ENCODE measurements at regions not wholly inside any gene's neighbourhood (a gene's known extent, or its start where the extent isn't known, plus 50 kb on each side); places are given as distances from the start of the nearest gene placed in this dataset.

GRCh38 chr11:27909386-27909785 lies 198.6 kb downstream of the KIF18A start:
- H3K27me3 ChIP-seq (ENCODE audit: control insufficient read depth in 4 of 4, insufficient read depth in 4 of 4, low read length in 3 of 4), result no peaks in the 10 kb centered on the region
- DNase-seq (ENCODE audit: low spot score), result no peak
- 67% methylated on average over 2 of the region's 2 CpGs for WGBS
- H3K4me3 ChIP-seq (ENCODE audit: low read depth in 1 of 3, low read length in 3 of 3), result no peak overlapping the region
- H3K27ac ChIP-seq (ENCODE audit: low read depth in 1 of 2, low read length in 2 of 2), result no peak overlapping the region
- H3K36me3 ChIP-seq (ENCODE audit: control insufficient read depth in 4 of 4, insufficient read depth in 3 of 4, low read depth in 1 of 4, low read length in 3 of 4), result no peaks in the 10 kb centered on the region
- H3K9me3 ChIP-seq (ENCODE audit: control insufficient read depth in 4 of 4, low read length in 3 of 4), result peaks cover 0 to 3% (median 0%) of the 10 kb centered on the region in 4 donors
- no peaks in the 10 kb centered on the region for H3K4me1 ChIP-seq (ENCODE audit: control insufficient read depth in 4 of 4, insufficient read depth in 4 of 4, low read length in 3 of 4)
- TF ChIP-seq ZBTB33 (IDR thresholded peaks at IDR 0.05) (no peak), FOXA2 (IDR thresholded peaks at IDR 0.05) (no peak), ATF3 (IDR thresholded peaks at IDR 0.05) (no peak), MAX (IDR thresholded peaks at IDR 0.05) (no peak), NR2F2 (IDR thresholded peaks at IDR 0.05) (no peak), HNF4A (conservative IDR thresholded peaks at IDR 0.05) (no peak), TAF1 (conservative IDR thresholded peaks at IDR 0.05) (no peak), SP1 (IDR thresholded peaks at IDR 0.05) (no peak), FOXA1 (IDR thresholded peaks at IDR 0.05) (no peak), GABPA (IDR thresholded peaks at IDR 0.05 in 1 of 2, conservative IDR thresholded peaks at IDR 0.05 in 1 of 2) (no peak), RAD21 (IDR thresholded peaks at IDR 0.05) (no peak), REST (IDR thresholded peaks at IDR 0.05) (no peak), RXRA (IDR thresholded peaks at IDR 0.05) (no peak), HNF4G (IDR thresholded peaks at IDR 0.05) (no peak)
- H3K9ac ChIP-seq (ENCODE audit: low read depth in 1 of 2, low read length in 2 of 2), result no peak overlapping the region

- Histone ChIP-seq H3K36me3 (ENCODE audit: control insufficient read depth in 4 of 4, insufficient read depth in 3 of 4, low read depth in 1 of 4, low read length in 3 of 4) (no peaks in the 10 kb centered on the region), H3K4me3 (ENCODE audit: low read depth in 1 of 3, low read length in 3 of 3) (no peak overlapping the region), H3K9me3 (ENCODE audit: control insufficient read depth in 4 of 4, low read length in 3 of 4) (peaks cover 0 to 3% (median 0%) of the 10 kb centered on the region in 4 donors), H3K4me1 (ENCODE audit: control insufficient read depth in 4 of 4, insufficient read depth in 4 of 4, low read length in 3 of 4) (no peaks in the 10 kb centered on the region), H3K9ac (ENCODE audit: low read depth in 1 of 2, low read length in 2 of 2) (no peak overlapping the region), H3K27me3 (ENCODE audit: control insufficient read depth in 4 of 4, insufficient read depth in 4 of 4, low read length in 3 of 4) (no peaks in the 10 kb centered on the region), H3K27ac (ENCODE audit: low read depth in 1 of 2, low read length in 2 of 2) (no peak overlapping the region)
- DNase-seq (ENCODE audit: low spot score), result no peak
- WGBS, result 57% methylated on average over 3 of the region's 3 CpGs
- TF ChIP-seq CTCF (IDR thresholded peaks at IDR 0.05; ENCODE audit: low read depth, low read length, missing input control), result no peak
- TF ChIP-seq HNF4A (conservative IDR thresholded peaks at IDR 0.05), result no peak
- TF ChIP-seq EGR1 (IDR thresholded peaks at IDR 0.05; ENCODE audit: low read depth in 2 of 2), result no peak
- TF ChIP-seq RXRA (IDR thresholded peaks at IDR 0.05), result no peak
- no peak for TF ChIP-seq SP1 (IDR thresholded peaks at IDR 0.05)
- TF ChIP-seq FOXA1 (IDR thresholded peaks at IDR 0.05), result no peak
- no peak for TF ChIP-seq RAD21 (IDR thresholded peaks at IDR 0.05)
- no peak for TF ChIP-seq YY1 (IDR thresholded peaks at IDR 0.05)
- TF ChIP-seq ZBTB33 (IDR thresholded peaks at IDR 0.05), result no peak
- no peak for TF ChIP-seq HNF4G (IDR thresholded peaks at IDR 0.05)
- TF ChIP-seq GABPA (IDR thresholded peaks at IDR 0.05 in 1 of 2, conservative IDR thresholded peaks at IDR 0.05 in 1 of 2), result no peak
- no peak for TF ChIP-seq REST (IDR thresholded peaks at IDR 0.05)
- no peak for TF ChIP-seq JUND (IDR thresholded peaks at IDR 0.05)
- no peak for TF ChIP-seq TAF1 (conservative IDR thresholded peaks at IDR 0.05)
- no peak for TF ChIP-seq MAX (IDR thresholded peaks at IDR 0.05)
- TF ChIP-seq FOXA2 (IDR thresholded peaks at IDR 0.05), result no peak
- TF ChIP-seq NR2F2 (IDR thresholded peaks at IDR 0.05), result no peak
These were observed 199.3 kb downstream of the KIF18A start for GRCh38 chr11:27908621-27909020.

Measured in liver (tissue), 8 donors.